Activated naive CD4-positive, alpha-beta T cell treated with Interleukin-2 at 50 U/mL for 16 hours (primary cell): ENCODE measurements at regions not wholly inside any gene's neighbourhood (a gene's known extent, or its start where the extent isn't known, plus 50 kb on each side); places are given as distances from the start of the nearest gene placed in this dataset.

ENCODE experiments used
- DNase-seq: peaks from one replicate; pipeline ENCODE4 v3.0.0-alpha.2; 2020

DNA sequence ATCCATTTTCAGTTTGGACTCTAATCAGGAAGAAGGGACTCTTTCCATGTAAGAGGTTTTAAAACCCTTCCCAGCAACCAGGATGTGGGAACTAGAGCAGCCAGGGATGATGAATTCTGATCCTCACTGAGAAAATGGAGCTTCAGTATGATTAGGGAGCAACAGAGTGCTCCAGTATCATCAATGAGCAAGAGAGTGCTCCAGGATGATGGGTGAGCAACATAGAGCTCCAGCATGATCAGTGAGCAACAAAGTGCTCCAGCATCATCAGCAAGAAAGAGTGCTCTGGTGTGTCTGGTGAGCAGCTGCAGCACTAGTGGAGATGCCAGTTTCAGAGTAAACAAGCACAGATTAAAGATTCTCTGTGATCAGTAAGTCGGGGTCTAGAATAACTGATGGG, 106.4 kb upstream of the LPP start:
- no peak for DNase-seq

DNA sequence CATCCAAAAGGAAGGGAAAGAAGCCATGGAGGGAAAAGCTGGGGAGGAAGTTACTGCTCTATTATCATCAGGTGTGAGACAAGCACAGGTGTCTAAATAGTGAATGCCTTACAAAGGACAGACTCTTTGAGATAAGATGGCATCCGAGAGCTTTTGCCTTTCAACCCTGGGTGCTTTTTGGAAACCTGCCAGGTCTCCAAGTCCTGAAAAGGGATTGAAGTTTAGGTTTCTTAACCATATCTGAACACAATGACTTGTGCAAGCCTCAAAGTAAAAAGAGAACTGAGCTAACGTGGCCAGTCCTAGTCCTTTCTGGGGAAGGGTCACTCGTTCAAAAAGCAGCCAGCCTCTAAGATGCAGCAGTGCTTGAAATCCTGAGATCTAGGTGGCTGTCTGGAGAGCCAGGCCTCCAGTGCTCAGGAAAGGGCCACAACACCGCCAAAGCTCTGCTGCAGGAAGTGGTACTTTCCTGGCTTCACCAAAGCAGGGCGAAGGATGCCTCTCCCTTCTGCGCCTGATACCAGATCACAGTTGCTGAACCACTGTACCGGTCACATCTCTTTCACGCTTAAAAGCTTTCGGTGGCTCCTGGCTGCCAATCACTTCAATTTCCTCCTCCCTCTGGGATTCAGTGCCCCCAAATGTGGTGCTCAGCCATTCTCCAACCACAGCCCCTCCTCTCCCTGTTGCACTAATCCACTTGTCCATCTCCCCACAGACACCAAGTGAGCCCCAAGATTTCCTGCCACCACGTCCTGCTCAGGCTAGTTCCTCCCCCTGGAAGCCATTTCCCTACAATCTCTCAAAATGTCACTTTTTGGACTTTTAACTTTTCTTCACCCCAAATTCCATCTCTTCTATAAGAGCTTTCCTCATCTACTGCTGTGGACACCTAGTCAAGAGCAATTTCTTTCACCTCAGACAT, 104.1 kb upstream of the LPP start:
- DNase-seq: peak; percentile 29

DNA sequence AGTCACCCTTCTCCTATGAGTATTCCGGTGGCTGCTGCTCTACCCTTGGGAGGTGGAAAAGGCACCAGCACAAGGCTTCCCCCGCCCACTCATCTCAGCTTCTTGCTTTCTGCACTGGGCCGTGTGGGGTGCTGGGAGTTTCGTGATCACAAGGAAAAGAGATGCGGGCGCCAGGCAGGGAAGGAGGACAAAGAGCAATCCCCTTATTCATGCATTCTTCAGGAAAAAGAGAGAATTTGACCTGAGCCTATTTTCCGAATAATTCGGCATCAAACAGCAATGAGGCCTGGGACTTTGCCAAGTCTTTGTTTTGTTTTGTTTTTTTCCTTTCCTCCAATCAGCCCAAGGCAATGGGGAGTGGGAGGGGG, 102.2 kb upstream of the LPP start:
- DNase-seq: no peak

DNA sequence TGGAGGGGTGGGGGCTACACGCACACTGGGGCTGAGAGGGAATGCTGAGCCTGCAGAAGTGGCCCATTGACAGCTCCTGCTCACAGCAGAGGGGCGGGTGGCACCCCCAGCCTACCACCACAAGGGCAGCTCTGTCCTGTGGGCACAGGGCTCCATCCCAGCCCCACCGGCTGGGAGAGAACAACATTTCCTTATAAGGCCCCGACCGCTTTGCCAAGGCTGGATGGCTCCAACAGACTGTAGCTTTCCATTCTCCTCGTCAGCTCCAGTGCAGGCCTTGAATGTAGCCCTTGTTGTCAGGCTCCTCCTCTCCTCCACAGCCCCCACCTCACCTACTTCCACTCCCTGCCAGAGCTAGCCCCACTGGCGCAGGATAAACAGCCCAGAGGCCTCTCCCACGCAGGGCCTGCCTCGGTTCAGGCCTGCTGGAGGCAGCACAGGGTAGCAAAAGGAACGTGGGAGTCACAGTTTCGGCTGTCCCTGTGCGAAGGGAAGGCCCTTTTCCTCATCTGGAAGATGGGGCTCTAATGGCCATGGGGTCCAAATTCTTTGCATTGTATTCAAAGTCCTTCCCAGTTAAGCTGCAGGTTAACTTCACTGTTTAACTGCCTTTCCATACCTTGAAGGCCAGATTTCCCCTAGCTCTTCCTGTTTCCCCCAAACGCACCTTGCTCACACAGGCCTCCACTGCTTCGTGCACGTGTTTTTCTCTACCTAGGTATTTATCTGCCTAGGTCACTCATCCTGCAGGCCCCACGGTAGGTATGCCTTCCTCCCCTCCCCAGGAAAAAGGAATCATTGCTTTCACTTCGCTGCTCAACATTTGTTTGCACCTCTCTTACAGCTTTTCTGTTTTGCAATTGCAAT, 101.6 kb upstream of the LPP start:
- no peak for DNase-seq

DNA sequence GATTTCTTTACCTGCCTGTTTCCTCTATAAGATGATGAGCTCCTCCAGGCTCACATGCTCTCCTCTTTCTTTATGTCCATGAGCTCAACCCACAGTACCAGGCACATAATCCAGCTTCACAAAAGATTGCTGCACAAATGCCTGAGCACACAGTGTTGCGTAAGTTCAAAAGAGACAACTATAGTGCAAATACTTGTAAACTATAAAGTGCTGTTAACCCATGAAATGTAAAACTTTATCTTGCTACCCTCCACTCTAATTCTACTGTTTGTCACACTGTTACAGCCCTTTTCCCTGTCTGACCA, 101.0 kb upstream of the LPP start:
- no peak for DNase-seq

DNA sequence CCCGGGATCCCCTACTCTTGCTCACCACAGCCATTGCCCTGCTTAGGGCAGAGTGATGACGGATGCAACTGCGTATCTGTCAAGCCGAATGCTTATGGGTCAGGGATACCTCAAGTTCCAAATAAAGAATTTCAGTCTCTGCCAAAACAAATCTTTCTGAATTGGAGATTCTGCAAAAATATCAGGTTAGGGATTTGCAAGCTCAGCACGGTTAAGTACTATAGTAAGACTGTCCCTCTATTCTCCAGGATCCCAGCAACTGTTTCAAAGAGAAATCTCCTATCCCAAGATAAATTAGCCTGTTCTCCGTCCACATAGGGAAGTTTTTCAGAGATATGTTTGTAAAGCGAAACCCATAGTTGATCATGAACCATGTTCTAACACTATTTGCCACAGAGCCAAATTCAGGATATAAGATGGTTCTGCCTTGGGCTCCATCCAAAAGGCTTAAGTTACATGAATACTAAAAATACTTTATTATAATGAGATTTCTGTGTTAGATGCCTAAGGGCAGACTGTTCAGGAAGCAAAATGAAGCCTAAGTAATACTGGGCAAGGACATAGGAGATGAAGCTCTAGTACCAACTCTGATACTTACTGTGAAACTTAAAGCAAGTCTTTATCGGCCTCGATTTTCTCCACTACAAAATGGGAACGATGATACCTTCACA, 100.1 kb upstream of the LPP start:
- no peak for DNase-seq

DNA sequence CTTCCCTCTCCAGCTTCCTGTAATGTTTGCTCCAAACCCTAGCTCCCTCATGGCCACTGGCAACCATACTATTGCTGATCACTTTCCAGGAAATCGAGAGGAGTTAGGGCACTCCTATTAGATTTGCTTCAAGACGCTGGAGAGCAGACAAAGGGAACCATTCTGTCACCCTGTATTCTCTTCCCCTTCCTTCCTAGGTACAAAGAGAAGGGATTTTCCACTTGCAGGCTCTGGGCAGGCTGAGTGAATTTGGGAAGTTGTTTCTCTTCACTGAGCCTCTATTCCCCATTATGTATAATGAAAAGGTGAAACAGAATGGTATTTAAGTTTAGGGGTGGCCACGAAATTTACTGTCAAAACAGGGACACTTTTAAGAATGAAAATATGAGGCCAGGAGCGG, 99.4 kb upstream of the LPP start:
- DNase-seq: no peak

DNA sequence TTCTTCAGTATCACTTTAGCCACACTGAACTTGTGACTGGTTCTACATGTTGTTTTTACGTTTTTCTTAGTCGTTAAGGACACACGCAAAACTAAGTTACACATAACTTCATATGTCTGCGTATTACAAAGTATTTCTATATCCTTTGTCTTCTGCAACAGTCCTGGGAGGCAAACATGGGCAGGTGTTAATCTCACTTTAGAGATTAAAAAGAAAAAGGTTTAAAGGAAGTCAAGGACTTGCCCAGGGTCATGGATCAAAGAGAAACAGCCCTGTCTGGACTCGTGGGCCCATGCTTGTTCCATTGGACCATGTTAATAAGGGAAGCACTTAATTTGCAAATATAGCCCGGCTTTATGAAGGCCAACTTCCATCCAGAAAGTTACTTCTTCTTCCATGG, 98.6 kb upstream of the LPP start:
- DNase-seq: no peak

DNA sequence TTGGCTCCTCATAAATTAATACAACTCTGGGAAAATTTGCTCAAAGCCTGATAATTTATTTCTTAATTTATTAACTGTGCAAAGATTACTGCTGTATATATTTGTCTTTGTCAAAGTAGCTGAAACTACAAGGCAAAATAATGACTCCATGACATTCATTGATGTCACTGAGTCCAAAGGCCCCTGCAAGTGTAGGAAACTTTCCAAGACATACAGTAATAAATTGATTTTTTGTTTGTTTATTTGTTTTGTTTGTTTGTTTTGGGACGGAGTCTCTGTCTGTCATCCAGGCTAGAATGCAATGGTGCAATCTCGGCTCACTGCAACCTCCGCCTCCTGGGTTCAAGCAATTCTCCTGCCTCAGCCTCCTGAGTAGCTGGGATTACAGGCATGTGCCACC, 96.8 kb upstream of the LPP start:
- no peak for DNase-seq

DNA sequence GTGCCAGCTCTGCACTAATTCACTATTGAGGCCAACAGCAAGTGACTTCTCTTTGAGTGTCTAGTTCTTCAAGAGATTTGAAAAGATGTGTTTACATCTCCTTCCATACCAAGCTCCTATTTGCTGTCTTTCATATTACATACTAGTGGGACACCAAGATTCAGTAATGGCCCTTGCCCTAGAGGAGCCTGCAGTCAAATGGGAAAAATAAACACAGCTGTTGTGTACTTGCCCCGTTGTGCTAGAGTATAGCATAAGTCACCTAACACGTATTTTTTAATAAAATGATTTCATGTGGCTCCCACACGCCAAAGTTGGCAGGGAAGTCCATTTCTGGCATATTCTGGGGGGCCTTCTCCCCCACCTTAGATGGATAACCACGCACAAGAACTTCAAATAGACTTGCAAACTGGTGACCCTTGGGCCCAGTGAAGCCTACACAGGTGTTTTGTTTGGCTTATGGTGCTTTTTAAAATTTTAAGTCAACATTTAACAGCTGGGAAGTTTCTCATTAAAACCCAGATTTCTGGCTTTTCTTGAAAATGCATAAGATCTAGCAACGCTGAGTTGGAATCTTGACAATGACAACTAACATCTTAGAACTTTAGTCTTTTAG, 95.3 kb upstream of the LPP start:
- no peak for DNase-seq

DNA sequence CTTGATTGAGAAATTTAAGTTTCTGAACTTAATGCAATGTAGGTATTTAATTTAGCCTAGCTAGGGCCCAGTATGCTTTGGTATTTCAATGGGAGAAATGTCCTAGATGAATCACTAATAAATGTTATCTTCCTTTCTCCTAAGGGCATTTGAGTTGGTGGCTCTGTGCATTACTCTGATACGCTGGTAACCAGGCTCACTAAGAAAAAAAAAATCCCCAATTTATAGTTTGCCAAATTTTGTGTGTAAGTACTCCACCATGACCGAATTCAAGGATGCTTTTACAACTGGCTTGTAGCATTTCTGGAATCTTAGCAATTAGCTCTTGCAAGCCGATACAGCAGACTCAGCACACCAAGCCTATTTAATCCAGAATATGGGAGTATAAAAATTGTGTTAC, 94.6 kb upstream of the LPP start:
- no peak for DNase-seq

DNA sequence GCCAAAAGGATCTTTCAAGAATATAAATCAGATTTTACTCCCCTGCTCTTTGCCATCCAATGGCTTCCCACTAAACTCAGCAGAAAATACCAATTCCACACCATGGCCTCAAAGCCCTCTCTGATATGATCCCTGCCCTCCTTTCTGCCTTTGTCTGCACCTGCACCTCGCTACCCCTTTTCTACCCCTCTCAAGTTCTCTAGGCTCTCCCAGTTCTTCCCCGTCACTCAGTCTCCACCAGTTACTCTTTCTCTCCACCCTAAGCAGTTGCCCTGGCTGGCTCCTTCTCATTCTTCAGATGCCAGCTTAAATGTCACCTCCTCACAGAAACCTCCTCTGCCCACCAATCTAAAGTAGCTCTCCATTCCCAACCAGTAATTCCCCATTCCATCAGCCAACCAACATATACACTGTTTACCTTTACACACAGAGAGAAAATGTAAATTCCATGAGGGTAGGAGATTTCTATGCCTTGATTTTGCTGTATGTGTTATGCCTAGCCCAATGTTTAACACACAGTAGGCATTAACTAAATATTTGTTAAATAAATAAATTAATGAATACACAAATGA, 93.6 kb upstream of the LPP start:
- DNase-seq: no peak

DNA sequence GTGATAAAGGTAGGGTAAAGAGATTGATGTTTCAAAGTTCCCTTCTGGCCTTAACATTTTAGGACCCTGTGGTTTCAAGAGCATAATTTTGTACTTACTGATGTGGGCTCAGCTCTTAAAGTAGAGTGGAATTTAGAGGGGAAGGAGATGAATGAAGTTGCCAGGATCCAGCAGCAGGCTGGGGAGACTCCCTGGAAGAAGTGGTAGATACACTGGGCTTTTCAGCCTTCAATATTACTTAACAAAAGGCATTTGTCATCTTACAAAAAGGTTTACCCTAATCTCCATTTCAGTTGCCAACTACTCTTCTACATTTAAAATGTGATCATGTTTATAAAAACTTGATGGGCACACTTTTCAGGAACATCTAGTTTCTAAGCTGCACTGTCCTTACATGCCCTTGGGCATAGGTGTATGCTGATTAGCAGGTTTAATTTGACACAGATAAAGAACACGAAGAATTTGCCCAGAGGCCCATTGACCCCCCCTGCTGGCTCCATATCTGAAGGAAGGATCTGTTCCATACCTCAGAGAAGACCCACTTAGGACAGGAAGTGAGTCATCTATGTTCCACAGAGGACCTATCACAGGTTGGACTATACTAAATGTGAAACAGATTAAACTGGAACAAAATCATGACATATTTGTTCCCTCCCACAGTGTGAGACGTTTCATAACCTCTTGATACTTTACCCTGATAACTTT, 93.0 kb upstream of the LPP start:
- DNase-seq: peak; percentile 69

DNA sequence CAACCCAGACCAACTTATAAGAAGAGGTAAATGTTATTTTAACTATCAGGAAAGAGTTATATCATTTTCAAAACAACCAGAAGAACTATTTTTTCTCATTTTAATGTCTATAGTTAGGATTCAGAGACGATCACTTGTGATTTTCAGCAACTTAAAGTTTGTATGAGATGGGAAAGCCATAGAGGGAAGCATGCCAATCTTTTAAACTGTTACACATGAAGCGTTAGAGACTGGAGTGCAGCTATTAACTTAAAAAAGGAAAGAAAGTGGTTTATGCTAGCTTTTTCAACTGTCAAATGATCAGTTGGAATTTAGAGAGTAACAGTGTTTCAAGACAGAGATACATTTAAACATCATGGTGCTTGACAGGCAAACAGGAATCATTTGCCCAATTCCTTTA, 91.7 kb upstream of the LPP start:
- DNase-seq: no peak

DNA sequence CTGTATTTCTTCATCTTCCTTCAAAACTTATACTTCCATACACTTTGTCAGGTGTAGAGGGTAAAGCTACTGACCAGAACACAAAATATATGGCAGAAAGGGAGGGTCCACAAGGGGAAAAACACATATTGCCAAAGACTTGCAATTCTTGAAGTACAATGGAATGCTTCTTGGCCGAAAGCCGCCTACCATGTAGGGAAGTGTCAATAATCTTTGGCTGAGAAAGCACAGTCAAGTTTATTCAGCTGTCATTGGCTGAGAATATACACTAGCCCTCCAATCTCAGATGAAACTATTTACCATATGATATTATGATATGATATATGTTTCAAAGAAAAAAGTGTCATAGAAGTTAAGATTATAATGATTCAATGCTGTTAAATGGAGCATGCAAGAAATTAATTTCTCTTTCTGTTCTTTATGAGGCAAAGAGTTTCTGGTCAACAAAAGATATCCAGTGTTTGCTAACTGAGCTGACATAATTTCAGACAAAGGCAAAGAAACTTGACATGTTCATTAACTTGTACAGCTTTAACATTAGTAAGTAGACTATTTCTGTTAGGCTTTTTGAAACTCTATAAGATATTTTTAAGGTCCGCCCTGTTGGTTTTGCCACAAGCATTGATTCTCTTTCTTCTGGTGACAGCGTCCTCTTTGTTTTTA, 89.0 kb upstream of the LPP start:
- DNase-seq: no peak

DNA sequence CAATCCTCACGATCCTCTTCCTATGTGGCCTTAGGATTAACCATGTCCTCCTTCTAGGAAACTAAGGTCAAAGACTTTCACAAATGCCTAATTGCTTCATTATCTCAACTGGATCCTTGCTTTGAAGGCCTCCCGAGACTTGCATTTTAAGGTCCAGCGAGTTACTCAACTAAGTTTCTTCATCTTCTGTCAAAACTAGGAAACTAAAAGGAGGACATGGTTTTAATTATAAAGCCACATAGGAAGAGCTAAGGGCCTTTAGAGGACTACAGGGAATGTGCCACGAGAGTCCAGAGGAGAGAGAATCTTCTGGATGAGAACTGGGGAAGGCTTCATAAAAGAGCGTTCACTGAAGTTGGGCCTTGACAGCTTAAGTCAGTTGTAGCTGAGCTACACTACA, 87.8 kb upstream of the LPP start:
- no peak for DNase-seq

DNA sequence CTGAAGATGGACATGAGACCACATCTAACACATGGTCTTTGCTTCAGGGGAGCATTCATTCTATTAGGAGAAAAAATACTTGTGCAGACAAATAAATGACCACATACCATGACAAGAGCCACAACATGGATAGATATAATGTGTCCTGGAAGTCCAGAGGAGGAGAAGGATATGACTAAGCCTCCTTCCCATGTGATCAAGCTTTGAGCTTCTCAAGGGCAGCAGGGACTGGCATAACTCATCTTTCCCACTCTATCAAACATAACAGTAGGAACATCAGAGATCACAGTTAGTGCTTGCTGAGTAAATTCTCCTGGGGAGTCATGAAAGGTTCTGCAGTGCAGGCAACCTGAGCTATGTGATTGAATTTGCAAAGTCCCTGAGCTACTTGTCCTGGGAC, 86.0 kb upstream of the LPP start:
- DNase-seq: no peak

DNA sequence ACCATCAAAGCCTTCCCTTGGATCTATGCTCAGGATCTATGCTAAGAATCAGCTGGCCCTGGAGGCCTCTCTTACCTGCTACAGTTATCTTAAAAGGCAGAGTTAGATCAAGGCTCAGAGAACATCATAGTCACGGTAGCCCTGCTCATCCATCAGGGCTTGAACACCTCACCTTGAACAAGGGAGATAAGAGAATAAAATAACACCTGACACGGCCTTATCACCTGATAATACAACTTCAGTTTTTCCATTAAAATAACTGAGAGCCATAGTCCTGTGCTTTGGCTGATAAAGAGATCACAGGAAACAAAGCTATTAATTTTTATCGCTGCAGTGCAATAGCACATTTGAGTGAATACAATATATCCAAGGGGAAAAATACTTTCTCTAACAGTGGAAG, 85.6 kb upstream of the LPP start:
- DNase-seq: no peak

DNA sequence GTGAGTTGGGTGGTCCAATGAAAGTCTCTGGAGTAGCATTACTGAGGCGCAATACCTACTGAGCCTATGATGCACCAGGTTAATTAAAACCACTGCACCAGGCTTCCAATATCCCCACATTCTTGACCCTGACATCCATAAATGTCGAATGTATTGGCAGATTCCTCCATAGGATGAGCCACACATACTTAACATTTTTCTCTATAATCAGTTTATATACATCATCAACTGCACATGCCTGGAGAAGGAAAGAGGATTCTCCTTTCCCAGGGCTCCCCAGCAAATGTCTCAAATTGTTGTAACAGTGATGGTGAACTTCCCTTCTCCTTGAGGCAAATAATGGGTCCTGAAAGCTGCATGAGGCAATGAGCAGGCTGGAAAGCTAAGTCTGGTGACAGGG, 82.3 kb upstream of the LPP start:
- no peak for DNase-seq

DNA sequence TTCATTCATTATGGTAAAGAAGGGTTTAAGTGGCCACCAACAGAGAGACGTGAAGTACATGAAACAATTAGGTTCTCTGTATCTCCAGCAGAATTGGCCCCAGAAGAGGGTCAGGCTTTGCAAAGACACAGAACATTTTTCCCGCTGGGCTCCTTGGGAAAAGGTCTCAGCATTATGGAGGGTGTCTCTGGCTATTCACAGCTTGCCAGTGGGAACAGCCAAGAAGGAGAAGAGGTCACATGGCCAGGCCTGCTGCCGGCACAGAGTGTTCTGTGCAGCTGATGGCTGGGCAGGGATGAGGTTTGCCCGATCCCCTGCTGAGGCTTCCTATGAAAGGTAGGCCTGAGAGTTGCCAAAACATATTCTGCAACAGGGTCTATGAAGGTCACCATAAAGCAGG, 77.8 kb upstream of the LPP start:
- DNase-seq: no peak

DNA sequence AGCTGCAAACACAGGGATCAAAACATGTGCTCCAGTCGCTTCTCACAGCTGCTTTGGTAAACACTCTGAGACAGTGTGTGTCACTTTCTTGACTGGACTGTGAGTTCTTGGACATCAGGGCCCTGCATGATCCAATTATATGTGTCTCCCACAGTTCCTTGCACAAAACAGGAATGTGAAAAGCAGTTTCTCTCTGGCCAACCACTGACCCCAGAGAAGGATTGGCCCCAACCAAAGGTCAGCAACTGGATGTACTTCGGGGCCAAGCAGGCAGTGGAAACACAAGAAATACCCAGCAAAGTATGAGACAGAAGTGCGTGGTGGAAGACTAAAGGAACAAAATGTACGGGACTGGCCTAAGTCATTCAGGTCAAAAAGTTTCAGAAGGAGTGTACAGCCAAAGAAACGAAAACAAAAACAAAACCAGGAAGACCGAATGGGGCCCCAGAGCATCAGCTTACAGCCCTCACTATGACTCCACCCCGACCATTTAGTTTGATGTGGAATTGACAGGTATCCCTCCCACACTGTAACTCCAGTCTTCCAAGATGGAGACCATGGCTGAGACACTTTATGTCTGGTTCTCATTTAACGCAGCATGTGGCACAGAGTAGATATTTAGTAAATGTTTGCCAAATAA, 76.7 kb upstream of the LPP start:
- DNase-seq: no peak
